GM10847 (cell line): ENCODE measurements at regions not wholly inside any gene's neighbourhood (a gene's known extent, or its start where the extent isn't known, plus 50 kb on each side); places are given as distances from the start of the nearest gene placed in this dataset.

Experiments used
- POLR2A ChIP-seq: IDR thresholded peaks from 2 replicates; pipeline ENCODE4 v1.6.1; 2011; ENCODE audit not compliant: insufficient read length; ENCODE audit errors: extremely low read depth

- TF ChIP-seq POLR2A: no peak
These were observed 126.7 kb upstream of the GSE1 start for GRCh38 chr16:85486256-85486915.

- TF ChIP-seq POLR2A: no peak
These were observed 124.7 kb upstream of the GSE1 start for GRCh38 chr16:85488414-85488813.

DNA sequence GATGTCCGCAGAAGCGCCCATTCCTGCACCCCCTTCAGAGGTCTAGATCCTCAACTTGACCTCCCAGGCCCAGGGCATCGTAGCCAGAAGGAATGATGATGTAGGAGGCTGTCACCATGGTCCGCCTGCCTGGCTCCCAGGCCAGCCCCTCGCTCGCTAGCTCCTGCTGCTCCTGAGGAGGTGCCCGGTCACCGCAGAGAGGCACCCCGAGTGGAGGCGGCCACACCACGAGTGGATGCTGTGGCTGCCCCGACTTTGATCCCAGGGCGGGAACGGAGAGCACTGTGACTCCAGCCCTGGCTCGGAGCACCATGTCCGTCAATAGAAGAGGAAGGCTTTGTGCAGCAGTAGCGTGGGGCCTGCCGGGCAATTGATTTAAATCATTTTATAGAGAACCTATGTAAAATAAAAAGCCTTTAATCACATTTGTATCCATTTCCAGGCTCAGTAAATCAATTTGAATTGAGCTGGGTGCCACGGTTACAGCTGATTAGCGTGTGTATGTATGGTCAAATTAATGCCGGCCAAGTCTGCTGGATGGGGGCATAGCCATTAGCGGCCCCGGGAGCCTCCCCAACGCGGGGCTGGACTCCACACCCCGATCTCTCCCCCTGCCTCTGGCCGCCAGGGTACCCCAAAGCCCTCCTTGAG, 122.6 kb upstream of the GSE1 start:
- no peak for TF ChIP-seq POLR2A

DNA sequence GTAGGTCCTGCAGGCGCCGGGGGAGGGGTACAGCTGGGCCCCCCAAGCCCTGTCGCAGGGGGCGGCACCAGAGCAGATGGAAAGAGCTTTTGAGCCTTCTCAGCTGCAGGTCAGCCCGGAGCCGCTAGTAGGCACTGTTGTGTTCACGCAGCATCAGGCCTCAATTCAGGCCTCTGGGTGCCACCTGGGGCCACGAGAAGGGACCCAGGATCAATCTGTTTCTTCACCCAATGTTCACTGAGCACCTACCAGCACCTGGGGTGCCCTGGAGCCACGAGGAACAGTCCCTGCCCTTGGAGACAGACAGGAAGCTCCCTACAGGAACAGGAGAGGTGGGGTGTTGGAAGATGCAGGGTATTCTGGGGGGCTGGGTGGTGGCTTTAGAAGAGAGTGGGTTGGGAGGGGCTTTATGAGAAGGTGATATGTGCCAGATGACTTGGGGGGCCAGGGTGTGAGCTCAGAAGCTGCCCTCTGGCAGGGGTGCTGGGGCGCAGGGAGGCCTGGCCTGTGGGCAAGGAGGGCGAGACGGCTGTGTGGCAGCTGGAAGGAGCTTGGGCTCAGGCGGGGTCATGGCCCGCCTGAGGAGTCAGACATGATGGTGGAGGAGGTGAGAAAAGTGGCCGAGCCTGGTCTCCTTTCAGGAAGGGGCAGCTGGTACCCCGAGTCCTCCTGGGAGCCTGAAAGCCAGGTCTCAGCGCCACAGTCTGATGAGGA, 121.9 kb upstream of the GSE1 start:
- TF ChIP-seq POLR2A: no peak

DNA sequence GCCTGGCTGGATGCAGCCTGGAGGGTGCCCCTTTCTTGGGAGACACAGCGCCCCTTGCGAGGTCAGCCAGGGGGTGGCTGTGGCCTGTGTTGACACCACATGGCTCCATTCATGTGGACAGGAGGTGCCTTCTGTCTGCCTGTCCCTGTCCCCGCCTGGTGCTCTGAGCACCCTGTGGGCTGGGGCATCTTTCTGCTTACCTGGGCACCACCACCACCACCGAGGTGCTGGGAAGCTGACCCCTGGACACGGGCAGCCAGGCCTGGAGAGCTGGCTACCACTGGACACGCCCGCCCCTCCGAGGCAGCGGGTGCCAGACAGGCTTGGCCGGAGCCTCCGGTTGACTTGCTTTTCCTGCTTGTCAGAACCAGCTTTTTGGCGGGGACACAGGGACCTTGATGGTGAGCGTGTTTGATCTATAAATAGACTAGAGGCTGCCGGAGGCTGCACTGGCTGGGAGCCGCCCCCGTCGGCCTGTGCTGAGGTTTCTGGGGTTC, 121.3 kb upstream of the GSE1 start:
- TF ChIP-seq POLR2A: no peak

- TF ChIP-seq POLR2A: no peak
These were observed 120.7 kb upstream of the GSE1 start for GRCh38 chr16:85492295-85492864.

- TF ChIP-seq POLR2A: no peak
These were observed 118.8 kb upstream of the GSE1 start for GRCh38 chr16:85494315-85494714.

DNA sequence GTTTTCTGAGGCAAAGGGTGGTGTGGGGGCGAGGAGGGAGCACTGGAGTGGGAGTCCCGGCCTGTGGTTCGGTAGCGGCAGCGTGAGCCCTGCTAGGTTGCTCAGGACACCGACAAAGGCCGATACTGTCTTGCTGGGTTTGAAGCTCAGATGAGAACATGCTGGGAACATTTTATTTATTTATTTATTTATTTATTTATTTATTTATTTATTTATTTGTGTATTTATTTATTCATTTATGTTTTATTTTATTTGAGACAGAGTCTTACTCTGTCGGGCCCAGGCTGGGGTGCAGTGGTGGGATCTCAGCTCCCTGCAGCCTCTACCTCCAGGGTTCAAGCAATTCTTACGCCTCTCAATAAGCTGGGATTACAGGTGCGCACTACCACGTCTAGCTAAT, 117.9 kb upstream of the GSE1 start:
- TF ChIP-seq POLR2A: no peak

DNA sequence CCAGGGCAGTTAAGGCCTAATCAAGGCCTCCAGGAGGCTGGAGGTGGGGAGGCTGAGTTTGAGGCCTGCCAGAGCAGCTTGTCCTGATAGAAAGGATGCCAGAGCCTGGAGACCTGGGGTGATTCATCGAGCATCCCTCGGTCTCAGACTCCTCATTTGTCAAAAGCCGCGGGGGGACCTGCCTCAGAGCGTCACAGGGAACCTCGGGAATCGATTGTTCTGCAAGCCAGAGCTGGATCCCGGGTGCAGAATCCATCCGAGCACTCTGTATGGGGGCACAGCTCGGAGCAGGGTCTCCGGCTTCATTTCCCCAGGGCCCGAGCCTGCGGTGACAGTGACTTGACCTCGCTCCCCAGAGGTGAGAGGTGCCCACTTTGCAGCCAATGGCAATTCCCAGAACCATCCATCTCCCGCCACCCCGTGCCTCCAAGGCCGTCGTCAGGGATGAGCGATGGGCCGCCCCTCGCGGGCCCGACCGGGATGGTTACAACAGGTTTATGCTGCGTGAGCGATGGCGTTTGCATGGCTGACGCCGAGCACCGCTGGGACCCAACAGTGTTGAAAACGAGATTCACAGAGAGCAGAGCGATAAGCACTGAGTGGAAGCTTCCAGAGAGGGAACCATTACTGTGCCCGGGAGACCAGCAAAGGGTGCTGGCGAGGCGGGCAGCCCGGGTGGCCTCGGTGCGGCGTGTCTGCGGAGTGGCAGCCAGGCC, 117.1 kb upstream of the GSE1 start:
- no peak for TF ChIP-seq POLR2A

DNA sequence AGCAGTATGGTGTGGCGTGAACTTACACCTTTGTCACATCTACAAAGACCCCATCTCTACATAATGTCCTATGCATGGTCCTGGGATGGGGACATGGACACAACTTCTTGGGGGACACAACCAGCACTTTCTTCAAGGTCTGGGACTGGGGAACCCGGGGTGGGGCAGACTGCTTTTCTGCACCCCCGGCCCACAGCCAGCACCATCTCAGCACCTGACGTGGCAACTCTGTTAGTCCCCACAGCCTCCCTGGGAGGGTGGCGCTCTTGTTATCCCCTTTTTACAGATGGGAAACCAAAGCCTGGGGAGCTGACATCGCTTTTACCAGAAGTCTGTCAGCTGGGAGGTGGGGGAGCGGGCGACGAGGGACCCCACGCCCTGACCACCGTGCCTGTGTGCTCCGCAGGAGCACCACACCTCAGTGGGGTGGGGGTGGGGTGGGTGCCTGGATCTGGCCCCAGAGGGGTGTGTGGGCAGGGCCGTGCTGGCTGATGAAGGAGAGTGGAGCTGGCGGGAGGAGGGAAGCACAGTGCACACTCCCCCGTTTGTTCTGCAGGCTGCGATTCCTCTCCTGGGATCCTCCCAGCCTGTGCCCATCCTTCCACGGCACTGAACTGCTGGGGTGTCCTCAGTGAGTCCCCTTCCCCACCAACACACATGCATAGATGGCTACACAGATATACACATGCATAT, 115.4 kb upstream of the GSE1 start:
- no peak for TF ChIP-seq POLR2A

DNA sequence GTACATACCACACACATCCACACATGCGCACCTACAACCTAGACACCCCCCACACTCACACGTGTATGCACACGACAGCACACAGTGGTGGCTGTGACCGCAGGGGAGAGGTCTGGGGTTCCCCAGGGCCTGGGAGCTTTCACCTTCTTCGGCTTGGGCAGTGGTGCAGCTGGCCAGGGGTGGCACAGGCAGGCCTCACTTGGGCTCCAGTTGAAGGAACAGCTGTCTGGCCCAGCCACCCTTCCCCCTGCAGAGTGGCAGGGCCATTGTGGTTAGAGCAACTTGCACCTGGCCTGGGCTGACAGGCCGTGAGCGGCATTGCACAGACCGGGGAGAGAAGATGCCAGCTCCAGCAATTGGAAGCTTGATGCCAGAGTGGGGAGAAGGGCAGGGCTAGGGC, 114.5 kb upstream of the GSE1 start:
- TF ChIP-seq POLR2A: no peak

DNA sequence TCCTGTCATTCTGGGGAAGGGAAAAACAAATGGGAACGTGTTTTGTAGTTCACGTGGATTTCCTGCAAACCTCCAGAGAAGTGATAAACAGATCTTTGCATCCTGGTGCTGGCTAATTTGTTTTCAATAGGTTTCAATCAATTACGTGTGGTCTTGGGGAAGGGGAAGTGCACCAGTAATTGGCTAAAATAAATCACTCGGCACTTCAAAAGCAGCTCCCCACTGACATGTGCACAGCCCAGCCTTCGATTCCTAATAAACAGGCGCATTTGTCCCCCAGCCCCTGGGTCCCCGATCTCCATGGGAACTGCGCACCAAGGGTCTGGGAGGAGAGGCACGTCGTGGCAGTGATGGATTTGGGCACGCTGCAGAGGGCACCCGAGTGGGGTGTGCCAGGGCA, 112.9 kb upstream of the GSE1 start:
- TF ChIP-seq POLR2A: no peak

GRCh38 chr16:85501900-85502299, 111.2 kb upstream of the GSE1 start:
- TF ChIP-seq POLR2A: no peak

DNA sequence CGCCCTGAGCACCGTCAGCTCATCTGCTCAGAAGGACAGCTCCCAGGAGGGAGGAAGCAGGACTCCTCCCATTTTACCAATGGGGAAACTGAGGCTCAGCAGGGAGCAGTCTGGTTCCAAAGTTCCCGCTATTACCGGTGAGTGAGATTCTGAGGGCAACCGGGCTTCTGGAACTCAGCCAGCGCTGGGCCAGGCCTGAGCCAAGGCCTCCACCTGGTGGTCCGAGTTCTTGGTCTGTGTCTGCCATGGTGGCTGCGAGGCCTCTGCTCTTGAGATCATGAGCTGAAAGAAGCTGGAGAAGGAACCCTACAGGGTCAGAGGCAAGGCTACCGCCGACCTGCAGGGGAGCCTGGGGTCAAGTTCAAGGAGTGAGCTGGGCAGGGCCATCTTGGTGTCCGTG, 110.8 kb upstream of the GSE1 start:
- no peak for TF ChIP-seq POLR2A
